Stimulated activated CD8-positive, alpha-beta memory T cell treated with anti-CD3 and anti-CD28 coated beads, Interleukin-12 subunit alpha, Interleukin-12 subunit beta, amount 100 ng/mL, for 4 hours (primary cell): ENCODE measurements at regions not wholly inside any gene's neighbourhood (a gene's known extent, or its start where the extent isn't known, plus 50 kb on each side); places are given as distances from the start of the nearest gene placed in this dataset.
"Not testable (repeated sequence)": the region's sequence is repeated elsewhere in the genome, so short reads cannot be mapped to it uniquely, and the experiment has no call there.

ENCODE experiments used
- DNase-seq: peaks from one replicate; pipeline ENCODE4 v3.0.0-alpha.2; 2020; ENCODE audit warnings: low read depth

DNA sequence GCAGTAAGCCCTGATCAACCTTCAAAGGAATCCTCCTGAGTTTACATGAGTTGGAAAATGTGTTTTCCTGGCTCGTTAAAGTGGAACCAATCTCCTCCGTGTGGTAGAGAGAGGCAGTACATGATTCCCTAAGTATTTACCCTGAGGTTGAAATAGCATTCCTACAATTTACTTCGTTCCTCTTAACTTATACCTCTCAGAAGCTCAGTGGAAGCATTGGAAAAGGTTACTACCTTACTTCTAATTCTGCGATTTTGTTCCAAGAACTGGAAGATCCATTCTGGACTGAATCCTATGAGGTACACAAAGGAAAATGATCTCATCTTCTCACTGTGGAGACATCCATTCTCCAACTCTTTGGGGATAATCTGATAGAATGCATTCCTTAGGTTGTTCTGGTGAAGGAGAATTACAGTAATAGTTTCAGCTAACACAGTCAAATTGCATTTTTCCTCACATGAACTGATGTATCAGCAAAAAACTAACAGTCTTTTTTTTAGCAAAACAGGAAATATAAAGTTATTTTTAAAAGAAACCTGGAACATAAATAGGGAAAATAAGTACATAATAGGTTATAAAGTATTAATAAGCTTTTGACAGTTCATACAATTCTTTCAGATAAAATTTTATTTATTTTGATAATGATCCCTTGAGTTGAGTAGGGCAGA, 475.6 kb downstream of the PDZRN4 start:
- DNase-seq: no peak

- DNase-seq: no peak
Measured at GRCh38 chr12:41661141-41661765, 473.1 kb downstream of the PDZRN4 start.

DNA sequence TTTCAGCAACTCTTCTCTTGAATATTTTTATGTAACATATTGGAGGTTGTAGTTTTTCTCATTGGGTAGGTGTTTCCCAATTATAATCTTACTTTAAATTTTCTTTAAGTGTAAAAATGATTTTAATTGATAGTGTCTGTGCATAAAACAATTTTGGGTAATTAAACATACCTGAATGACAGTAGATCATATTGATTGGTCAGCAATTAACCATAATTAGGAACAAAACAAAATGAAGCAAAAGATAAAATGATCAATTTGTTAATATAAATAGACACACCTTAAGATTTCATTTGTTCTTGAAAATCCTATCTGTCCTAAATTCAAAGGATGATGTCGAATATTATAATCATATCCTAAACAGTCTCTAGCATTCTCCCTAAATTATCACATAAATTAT, 468.3 kb downstream of the PDZRN4 start:
- no peak for DNase-seq

DNA sequence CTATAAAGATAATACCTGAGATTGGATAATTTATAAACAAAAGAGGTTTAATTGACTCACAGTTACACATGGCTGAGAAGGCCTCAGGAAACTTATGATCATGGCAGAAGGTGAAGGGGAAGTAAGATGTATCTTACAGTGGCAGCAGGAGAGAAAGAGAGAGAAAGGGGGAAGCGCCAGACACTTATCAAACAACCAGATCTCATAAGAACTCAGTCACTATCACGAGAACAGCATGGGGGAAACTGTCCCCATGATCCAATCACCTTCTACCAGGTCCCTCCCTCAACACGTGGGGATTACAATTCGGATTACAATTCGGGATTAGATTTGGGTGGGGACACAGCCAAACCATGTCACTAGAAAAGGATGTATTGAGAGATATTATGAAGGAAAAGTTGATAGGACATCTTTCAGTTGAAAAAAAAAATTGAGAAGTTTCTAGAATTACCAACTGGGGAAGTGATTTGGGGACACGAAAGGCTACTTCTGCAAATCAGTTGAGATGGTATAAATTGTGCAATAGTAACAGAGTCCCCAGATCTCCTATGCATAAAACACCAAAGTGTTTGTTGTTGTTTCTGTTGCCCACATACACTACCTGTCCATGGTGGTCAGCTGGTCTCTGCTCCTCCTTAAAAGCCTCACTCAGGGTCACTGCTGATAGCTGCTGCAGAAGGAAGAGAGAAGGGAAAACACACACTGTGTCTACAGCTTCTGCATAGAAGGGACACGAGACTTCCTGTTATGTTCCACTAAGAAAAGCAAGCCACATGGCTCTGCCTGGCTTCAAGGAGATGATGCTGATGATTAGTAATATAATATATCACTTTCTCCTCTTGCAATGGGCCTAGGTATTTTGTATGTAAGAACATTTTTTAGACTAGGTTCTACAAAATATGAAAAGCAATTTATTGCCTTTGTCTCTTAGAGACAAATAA, 465.5 kb downstream of the PDZRN4 start:
- no peak for DNase-seq

- DNase-seq: no peak
Measured at GRCh38 chr12:41652981-41653380, 464.9 kb downstream of the PDZRN4 start.

GRCh38 chr12:41645624-41646023, 457.5 kb downstream of the PDZRN4 start:
- no peak for DNase-seq

- DNase-seq: not testable (repeated sequence)
Measured at GRCh38 chr12:41642808-41643207, 454.7 kb downstream of the PDZRN4 start.

- no peak for DNase-seq
Measured at GRCh38 chr12:41636653-41637052, 448.5 kb downstream of the PDZRN4 start.

- no peak for DNase-seq
Measured at GRCh38 chr12:41635626-41636364, 447.7 kb downstream of the PDZRN4 start.

DNA sequence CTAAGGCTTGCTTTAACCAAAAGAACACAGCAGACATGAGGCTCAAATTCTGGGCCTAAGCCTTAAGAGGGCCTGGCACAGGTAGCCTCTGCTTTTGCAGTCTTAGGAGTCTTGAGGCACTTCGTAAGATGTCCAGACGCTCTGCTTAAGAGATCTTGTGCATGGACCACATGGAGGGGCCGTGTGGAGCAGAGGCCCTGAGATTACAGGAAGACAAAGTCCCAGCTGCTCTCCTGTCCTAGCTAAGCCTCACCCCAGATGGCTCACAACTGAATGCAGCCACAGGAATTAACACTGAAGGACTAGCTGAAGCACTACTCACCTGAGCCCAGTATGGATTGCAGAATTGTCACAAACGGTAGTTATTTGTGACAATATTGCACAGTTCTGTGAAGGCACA, 446.0 kb downstream of the PDZRN4 start:
- no peak for DNase-seq

- no peak for DNase-seq
Measured at GRCh38 chr12:41629611-41630010, 441.5 kb downstream of the PDZRN4 start.

GRCh38 chr12:41627476-41627875, 439.4 kb downstream of the PDZRN4 start:
- DNase-seq: no peak

DNA sequence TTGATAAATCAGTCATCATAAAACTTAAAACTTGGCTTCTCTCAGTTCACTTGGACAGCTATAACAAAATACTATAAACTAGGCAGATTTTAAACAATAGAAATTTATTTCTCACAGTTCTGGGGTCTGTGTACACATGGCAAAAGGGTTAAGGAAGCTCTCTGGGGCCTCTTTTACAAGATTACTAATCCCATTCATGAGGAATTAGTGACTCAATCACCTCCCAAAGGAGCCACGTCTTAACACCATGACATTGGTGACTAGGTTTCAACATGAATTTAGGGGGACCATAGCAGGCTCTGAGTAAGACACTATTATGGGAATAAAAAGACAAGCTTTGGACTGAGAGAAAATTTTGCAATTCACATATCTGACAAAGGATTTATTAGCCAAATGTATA, 436.5 kb downstream of the PDZRN4 start:
- DNase-seq: no peak
